ENCODE measurements at regions not wholly inside any gene's neighbourhood (a gene's known extent, or its start where the extent isn't known, plus 50 kb on each side); places are given as distances from the start of the nearest gene placed in this dataset.
"Not testable (repeated sequence)": the region's sequence is repeated elsewhere in the genome, so short reads cannot be mapped to it uniquely, and the experiment has no call there.

DNA sequence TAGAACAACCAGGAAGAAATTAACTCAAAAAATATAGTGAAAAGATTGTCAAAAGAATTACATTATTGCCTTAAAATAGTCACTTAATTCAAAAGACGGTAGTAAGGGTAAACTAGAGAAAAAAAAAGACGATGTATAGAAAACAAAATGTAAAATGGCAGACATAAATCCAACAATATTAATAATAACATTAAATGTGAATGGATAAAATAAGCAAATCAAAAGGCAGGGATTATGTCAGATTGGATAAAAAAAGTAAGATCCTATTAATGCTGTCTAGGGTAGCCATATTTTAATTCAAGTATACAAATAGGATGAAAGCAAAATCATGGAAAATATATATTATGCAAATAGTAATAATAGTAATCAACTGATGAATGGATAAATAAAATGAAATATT is 134.0 kb upstream of the ADCY2 start:
- no peaks in the 10 kb centered on the region for H3K9me3 Mint-ChIP-seq
- H3K4me3 Mint-ChIP-seq, result no peak overlapping the region
- no peaks in the 10 kb centered on the region for H3K27me3 Mint-ChIP-seq
- no peak for ATAC-seq
- H3K4me1 Mint-ChIP-seq, result no peaks in the 10 kb centered on the region
- DNase-seq, result no peak
- no peak overlapping the region for H3K27ac Mint-ChIP-seq

DNA sequence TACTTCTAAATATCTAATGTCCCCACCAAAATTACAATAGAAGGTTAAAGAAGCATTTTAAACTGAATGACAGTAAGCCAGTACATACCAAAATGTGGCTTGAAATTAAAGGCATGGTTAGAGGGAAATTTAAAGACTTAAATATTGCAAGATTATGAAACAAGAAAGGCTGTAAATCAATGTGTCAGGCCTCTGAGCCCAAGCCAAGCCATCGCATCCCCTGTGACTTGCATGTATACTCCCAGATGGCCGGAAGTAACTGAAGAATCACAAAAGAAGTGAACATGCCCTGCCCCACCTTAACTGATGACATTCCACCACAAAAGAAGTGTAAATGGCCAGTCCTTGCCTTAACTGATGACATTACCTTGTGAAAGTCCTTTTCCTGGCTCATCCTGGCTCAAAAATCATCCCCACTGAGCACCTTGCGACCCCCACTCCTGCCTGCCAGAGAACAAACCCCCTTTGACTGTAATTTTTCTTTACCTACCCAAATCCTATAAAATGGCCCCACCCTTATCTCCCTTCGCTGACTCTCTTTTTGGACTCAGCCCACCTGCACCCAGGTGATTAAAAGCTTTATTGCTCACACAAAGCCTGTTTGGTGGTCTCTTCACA is 132.4 kb upstream of the ADCY2 start:
- not testable (repeated sequence) for H3K4me3 Mint-ChIP-seq, DNase-seq, H3K27ac Mint-ChIP-seq, H3K4me1 Mint-ChIP-seq, H3K27me3 Mint-ChIP-seq, H3K9me3 Mint-ChIP-seq, ATAC-seq

DNA sequence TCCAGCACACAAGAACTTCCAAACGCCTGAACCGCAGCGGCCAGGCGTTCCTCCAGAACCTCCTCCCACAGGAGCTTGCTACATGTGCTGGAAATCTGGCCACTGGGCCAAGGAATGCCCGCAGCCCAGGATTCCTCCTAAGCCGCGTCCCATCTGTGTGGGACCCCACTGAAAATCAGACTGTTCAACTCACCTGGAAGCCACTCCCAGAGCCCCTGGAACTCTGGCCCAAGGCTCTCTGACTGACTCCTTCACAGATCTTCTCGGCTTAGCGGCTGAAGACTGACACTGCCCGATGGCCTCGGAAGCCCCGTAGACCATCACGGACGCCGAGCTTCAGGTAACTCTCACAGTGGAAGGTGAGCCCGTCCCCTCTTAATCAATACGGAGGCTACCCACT is 130.2 kb upstream of the ADCY2 start:
- not testable (repeated sequence) for H3K27me3 Mint-ChIP-seq, H3K4me3 Mint-ChIP-seq, DNase-seq, H3K9me3 Mint-ChIP-seq, H3K27ac Mint-ChIP-seq, ATAC-seq, H3K4me1 Mint-ChIP-seq

DNA sequence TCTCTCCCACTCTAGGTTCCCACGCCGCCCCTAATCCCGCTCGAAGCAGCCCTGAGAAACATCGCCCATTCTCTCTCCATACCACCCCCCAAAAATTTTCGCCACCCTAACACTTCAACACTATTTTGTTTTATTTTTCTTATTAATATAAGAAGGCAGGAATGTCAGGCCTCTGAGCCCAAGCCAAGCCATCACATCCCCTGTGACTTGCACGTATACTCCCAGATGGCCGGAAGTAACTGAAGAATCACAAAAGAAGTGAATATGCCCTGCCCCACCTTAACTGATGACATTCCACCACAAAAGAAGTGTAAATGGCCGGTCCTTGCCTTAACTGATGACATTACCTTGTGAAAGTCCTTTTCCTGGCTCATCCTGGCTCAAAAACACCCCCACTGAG is 127.2 kb upstream of the ADCY2 start:
- not testable (repeated sequence) for H3K4me3 Mint-ChIP-seq, H3K27me3 Mint-ChIP-seq, DNase-seq, H3K9me3 Mint-ChIP-seq, H3K27ac Mint-ChIP-seq, H3K4me1 Mint-ChIP-seq, ATAC-seq

DNA sequence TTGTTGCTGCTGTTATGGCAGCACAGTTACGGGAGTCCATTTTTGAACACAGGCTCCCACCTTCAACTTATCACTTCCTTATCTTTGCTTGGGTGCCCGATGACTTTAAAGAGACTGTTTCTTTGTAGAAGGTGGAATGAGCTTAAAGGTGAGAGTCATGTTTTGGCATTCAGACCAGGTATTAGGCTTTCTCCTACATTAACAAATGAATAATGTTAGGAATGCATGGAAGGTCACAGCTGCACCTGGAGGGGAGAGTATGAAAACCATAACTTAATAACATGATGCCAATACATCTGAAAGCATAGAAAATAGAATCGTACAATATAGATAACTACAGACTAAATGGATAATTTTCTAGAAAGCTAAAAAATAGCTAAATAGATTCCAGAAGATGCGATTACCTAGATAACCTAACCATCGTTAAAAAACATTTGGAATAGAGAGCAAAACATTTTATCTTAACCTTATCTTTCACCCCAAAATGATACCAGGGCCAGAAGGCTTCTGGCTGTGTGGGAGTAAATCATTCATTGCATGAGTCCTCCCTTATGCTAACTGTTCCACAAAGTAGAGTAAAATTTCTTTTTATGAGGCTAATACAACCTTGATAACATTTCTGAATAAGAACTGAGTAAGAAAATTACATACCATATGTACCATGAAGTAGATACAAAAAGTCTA is 126.2 kb upstream of the ADCY2 start:
- H3K27ac Mint-ChIP-seq, result no peak overlapping the region
- no peak overlapping the region for H3K4me3 Mint-ChIP-seq
- DNase-seq, result no peak
- H3K9me3 Mint-ChIP-seq, result no peaks in the 10 kb centered on the region
- no peaks in the 10 kb centered on the region for H3K27me3 Mint-ChIP-seq
- no peaks in the 10 kb centered on the region for H3K4me1 Mint-ChIP-seq
- no peak for ATAC-seq

DNA sequence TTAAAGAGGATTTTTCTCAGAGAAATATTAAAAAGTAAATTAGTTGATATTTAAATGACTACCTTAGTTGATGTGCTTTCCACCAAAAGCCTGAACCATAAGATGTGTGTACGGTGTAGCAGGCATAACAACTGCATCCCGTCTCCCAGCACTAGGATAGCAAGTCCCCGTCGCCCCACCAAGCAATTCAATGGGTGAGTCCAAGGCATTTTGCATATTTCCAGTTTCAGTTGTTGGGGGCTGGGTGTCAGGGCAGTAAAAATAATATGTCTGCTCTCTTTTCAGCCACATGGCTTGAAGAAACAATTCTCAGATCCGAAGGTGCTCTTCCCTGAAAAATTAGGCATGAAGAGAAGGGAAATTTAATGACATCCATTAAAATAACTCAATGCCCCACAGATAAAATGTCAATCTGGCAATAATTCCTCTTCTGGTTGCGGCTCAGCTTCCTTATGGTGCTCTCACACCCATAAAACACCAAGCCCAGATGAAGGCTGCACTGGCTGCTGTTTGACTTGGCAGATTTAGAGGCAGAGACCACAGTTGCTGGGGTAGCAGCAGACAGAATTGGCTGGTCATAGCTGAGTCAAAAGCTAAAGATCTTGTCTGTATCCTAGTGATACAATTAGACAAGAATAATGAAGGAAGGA is 124.4 kb upstream of the ADCY2 start:
- H3K27ac Mint-ChIP-seq, result no peak overlapping the region

DNA sequence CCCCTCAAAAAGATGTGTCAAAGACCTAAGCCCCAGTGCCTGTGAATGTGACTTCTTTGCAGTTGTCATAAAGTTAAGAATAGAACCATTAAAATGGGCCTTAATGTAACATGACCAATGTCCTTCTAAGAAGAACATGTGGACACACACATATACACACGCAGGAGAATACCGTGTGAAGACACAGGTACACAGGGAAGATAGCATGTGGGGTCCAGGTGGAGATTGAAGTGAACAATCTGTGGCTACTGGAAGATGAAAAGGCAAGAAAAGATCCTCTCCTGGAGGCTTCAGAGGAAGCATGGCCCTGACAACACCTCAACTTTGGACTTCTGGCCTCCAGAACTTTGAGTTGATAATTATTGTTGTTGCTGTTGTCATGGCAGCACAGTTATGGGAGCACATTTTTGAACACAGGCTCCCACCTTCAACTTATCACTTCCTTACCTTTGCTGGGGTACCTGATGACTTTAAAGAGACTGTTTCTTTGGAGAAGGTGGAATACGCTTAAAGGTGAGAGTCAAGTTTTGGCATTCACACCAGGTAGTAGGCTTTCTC is 123.5 kb upstream of the ADCY2 start:
- no peak for DNase-seq
- Mint-ChIP-seq H3K4me3 (no peak overlapping the region), H3K4me1 (no peaks in the 10 kb centered on the region), H3K9me3 (no peaks in the 10 kb centered on the region), H3K27ac (no peak overlapping the region), H3K27me3 (no peaks in the 10 kb centered on the region)
- ATAC-seq, result no peak

More for the DNA sequence above, 124.4 kb upstream of the ADCY2 start:
- Mint-ChIP-seq H3K4me3 (no peak overlapping the region), H3K27me3 (no peaks in the 10 kb centered on the region), H3K9me3 (no peaks in the 10 kb centered on the region), H3K4me1 (no peaks in the 10 kb centered on the region)
- no peak for DNase-seq
- ATAC-seq, result no peak

DNA sequence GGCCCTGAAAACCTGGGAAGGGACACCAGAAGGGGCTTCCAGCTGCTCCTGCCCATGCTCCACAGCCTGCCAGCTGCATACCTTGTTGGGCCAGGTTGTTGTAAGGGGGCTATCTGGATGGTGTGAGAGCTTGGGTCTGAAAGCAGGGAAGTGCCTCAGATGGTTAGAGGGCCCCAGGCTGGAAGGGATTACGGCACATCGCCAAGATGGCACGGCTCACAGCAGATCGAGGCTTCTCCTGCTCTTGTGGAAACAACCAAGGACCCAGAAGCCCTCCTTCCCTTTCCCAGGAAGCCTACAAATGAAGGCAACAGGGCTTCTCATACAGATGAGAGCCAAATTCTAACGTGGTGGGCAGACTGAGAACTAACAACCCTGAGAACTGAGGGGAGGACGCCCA is 121.7 kb upstream of the ADCY2 start:
- Mint-ChIP-seq H3K4me3 (no peak overlapping the region), H3K9me3 (no peaks in the 10 kb centered on the region), H3K27ac (no peak overlapping the region), H3K4me1 (no peaks in the 10 kb centered on the region), H3K27me3 (no peaks in the 10 kb centered on the region)
- ATAC-seq, result no peak
- DNase-seq, result no peak

DNA sequence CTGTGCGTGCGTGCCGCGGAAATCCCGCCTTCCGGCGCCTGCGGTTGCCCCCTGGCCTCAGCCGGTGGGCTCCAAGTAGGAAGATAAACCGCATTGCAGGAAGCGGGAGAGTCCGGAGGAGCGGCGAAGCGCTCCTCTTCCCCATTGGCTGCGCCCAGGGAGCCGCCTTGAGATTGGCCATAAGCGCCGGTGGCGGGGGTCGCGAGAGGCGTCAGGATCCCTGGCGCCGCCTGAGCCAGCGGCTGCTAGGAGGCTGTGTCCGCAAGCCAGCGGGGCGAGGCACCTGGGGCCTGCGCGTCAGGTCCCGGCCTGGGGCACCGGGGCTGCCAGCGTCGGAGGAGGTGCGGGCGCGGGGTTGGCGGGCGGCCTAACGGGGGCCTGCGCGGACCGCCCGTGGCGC is 106.3 kb upstream of the ADCY2 start:
- not testable (repeated sequence) for H3K27me3 Mint-ChIP-seq, H3K4me3 Mint-ChIP-seq, DNase-seq, H3K27ac Mint-ChIP-seq, H3K4me1 Mint-ChIP-seq, H3K9me3 Mint-ChIP-seq
- peak; percentile 55 for ATAC-seq

DNA sequence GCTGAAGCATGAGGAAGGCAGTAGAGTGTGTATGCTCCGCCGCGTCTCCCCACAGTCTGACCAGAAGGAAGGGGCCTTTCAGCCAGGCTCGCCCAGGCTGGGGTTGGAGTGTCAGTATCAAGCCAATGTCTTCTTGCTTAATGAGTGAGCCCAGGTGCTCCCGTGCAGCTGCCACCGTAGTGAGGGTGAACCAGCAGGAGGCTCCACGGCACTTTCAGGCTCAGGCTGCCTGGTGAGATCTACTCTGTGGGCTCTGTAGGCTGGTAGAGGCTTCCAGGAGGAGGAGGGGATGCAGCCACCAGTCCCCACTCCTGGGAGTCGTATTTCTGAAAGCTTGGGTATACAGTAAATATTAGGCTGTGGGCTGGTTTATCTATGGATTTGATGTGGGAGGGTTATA is 98.1 kb upstream of the ADCY2 start:
- H3K27me3 Mint-ChIP-seq, result not testable (repeated sequence)

DNA sequence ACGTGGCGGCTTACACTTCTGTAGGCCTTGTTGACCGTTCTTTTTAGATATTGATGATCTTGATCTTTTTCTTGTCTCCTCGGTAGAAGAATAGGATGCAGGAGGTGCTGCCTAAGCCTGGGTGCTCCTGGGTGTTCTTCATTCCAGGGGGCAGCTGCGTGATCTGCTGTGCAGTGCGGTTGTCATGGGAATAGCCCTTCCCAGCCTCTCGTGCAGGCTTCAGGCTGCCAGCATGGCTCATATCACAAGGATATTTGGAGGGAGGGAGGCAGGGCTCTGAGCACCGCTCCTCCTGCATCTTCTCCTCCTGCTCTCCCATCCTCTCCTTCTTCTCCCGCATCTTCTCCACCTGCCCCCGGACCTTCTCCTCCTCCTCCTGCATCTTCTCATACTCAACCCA is 96.2 kb upstream of the ADCY2 start:
- not testable (repeated sequence) for H3K27ac Mint-ChIP-seq, ATAC-seq, H3K4me3 Mint-ChIP-seq, H3K27me3 Mint-ChIP-seq, DNase-seq, H3K9me3 Mint-ChIP-seq, H3K4me1 Mint-ChIP-seq

More for the DNA sequence above, 98.1 kb upstream of the ADCY2 start:
- not testable (repeated sequence) for H3K27ac Mint-ChIP-seq, DNase-seq, ATAC-seq, H3K4me1 Mint-ChIP-seq, H3K9me3 Mint-ChIP-seq, H3K4me3 Mint-ChIP-seq

DNA sequence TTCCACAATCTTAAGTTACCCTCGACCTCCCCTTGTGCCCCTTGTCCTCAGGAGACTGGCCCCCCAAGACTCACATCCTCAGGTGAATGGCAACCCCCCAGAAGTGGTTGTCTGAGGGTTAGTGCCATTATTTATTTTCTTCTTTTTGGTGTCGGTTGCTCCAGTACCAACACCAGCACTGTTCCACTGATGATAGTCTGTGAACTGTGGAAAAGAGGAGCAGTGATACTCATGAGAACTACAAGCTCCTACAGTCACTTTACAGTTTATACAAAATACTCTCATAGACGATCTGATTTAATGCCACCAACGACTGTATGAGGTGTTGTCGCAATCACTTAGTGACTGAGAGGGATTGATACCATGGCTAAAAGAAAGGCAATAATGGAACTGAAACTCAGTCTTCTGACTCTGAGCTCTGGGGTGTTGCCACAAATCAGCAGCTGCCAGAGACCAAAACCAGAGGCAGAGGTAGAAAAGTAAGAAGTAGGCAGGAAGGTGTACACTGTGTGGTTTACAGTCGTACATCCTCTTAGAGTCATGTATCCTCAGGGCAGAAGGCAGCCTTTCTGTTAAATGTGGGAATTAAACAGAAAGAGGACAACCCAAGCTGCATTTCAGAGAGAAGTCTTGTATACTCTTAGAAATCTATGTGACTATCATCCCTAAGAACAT is 90.8 kb upstream of the ADCY2 start:
- H3K27ac Mint-ChIP-seq, H3K4me3 Mint-ChIP-seq, H3K27me3 Mint-ChIP-seq, H3K9me3 Mint-ChIP-seq, DNase-seq, H3K4me1 Mint-ChIP-seq: not testable (repeated sequence)
- ATAC-seq, result peak; percentile 55

DNA sequence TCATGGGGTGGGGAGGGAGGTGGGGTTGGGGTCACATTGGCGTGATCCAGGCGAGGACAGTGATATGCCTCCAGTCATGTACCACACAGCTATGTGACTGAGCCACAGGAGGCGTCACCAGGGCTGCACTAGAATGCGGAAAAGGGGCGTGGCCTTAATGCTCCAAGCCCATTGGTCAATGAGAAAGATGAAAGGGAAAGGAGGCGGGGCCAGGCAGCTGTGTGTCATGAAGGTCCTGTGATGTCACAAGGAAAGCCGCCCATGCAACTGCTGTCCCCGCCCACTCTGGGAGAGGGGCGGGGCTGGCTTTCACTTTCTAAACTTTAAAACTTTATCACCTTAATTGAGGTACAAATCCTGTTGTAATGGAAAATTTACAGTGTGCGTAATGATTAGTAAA is 89.4 kb upstream of the ADCY2 start:
- H3K9me3 Mint-ChIP-seq, DNase-seq, H3K4me3 Mint-ChIP-seq, ATAC-seq, H3K4me1 Mint-ChIP-seq, H3K27me3 Mint-ChIP-seq, H3K27ac Mint-ChIP-seq: not testable (repeated sequence)

DNA sequence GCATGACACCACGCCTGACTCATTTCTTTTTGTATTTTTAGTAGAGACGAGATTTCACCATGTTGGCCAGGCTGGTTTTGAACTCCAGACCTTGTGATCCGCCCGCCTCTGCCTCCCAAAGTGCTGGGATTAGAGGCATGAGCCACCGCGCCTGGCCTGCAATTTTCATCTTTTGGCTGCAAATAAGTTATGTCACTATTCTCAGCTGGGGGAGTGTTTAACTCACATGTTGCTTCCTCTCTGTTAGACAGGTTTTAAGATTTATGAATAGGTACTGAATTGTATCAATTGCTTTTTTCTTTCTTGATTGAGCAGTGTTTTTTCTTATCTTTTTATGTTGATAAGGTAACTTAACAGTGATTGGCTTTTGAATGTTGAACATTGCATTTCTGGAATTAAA is 88.2 kb upstream of the ADCY2 start:
- not testable (repeated sequence) for DNase-seq, H3K9me3 Mint-ChIP-seq, H3K27me3 Mint-ChIP-seq, H3K27ac Mint-ChIP-seq, H3K4me1 Mint-ChIP-seq, ATAC-seq, H3K4me3 Mint-ChIP-seq

DNA sequence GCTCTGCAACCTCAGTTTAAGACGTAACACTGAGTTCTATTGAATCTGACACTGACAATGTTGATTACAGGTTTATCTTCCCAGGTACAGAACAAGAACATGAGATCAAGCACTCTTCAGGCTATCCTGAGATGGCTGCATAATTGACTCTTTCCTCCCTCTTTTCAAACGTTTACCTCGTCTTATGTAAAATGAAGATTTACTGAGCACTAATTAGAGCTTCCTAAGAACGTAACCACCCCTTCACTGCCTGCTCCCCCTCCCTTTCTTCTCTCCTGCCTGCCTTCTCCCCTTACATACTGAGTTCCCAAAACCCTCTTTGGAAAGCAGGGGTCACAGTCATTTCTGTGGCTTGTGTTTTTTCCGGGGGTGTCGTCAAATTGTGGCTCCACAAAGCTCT is 86.2 kb upstream of the ADCY2 start:
- ATAC-seq, DNase-seq, H3K4me3 Mint-ChIP-seq, H3K9me3 Mint-ChIP-seq, H3K4me1 Mint-ChIP-seq, H3K27me3 Mint-ChIP-seq, H3K27ac Mint-ChIP-seq: not testable (repeated sequence)

DNA sequence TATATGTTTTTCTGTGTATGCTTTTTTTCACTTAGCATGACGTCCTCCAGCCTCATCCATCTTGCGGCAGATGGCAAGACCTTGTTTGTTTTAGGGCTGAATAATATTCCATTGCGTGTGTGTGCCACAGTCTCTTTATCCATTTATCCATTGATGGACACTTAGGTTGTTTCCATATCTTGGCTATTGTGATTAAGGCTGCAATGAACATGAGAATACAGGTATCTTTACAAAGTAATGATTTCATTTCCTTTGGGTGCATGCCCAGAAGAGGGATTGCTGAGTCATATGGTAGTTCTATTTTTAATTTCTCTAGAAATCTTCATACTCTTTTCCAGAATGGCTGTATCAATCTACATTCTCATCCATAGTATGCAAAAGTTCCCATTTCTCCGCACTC is 85.3 kb upstream of the ADCY2 start:
- ATAC-seq, H3K4me3 Mint-ChIP-seq, H3K4me1 Mint-ChIP-seq, DNase-seq, H3K27me3 Mint-ChIP-seq, H3K27ac Mint-ChIP-seq: not testable (repeated sequence)
- H3K9me3 Mint-ChIP-seq, result peaks cover 0 to 12% of the 10 kb centered on the region in 2 donors
